Astrocyte of the cerebellum (primary cell): ENCODE measurements at regions not wholly inside any gene's neighbourhood (a gene's known extent, or its start where the extent isn't known, plus 50 kb on each side); places are given as distances from the start of the nearest gene placed in this dataset.

Experiments used
- DNase-seq: peaks from one replicate; pipeline ENCODE4 v3.0.0-alpha.2; 2011; ENCODE audit warnings: low read depth
- H3K4me3 ChIP-seq: 2 replicates; pipeline ENCODE4 v1.5.1; 2011; ENCODE audit warnings: mild to moderate bottlenecking, low read depth, low read length, moderate library complexity
- in situ Hi-C: cut with HindIII; loops from 2 replicates; pipeline ENCODE4 v1.10.0; 2017; ENCODE audit warnings: low sequenced_read_pairs
- TF ChIP-seq, protein P1 (sequence below): IDR thresholded peaks from 2 replicates; pipeline ENCODE4 v1.5.1; 2012; ENCODE audit warnings: low read length, low read depth, moderate library complexity, mild to moderate bottlenecking; ENCODE audit errors: missing control alignments

DNA sequence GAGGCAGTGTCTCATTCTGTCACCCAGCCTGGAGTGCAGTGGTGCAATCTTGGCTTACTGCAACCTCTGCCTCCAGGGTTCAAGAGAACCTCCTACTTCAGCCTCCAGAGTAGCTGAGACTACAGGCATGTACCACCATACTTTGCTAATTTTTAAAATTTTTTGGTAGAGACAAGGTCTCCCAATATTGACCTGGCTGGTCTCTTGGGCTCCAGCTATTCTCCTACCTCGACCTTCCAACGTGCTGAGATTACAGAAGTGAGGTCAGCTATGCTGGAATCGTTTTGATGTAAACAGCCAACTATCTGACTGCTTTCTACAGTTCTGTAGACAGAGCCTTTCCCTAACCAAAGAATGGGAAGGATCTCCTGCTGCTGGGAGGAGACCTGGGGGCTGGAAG lies 375.8 kb downstream of the GATA3 start:
- no peak for DNase-seq
- TF ChIP-seq, protein P1, sequence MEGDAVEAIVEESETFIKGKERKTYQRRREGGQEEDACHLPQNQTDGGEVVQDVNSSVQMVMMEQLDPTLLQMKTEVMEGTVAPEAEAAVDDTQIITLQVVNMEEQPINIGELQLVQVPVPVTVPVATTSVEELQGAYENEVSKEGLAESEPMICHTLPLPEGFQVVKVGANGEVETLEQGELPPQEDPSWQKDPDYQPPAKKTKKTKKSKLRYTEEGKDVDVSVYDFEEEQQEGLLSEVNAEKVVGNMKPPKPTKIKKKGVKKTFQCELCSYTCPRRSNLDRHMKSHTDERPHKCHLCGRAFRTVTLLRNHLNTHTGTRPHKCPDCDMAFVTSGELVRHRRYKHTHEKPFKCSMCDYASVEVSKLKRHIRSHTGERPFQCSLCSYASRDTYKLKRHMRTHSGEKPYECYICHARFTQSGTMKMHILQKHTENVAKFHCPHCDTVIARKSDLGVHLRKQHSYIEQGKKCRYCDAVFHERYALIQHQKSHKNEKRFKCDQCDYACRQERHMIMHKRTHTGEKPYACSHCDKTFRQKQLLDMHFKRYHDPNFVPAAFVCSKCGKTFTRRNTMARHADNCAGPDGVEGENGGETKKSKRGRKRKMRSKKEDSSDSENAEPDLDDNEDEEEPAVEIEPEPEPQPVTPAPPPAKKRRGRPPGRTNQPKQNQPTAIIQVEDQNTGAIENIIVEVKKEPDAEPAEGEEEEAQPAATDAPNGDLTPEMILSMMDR, result no peak
- in situ Hi-C loops, result no loop called here
- no peak overlapping the region for H3K4me3 ChIP-seq

DNA sequence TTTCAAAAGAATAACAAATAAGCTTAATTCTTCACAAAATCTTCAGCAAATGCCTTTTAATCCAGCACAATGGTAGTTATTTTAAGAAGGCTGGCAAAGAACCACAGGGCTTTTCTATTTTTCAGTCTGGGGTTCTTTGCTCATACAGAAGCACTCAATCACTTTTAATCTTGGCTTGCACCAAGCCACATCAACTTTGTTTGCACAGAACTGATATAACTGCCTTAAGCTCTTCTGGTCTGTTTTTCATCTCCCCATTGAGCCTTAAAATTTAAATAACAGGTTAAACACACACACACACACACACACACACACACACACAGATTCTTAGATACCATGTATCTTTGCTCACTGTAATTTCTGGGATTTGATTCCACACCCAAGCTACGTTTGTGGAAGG lies 377.0 kb downstream of the GATA3 start:
- H3K4me3 ChIP-seq, result no peak overlapping the region
- TF ChIP-seq, protein P1, result no peak
- no peak for DNase-seq
- in situ Hi-C loops, result no loop called here

DNA sequence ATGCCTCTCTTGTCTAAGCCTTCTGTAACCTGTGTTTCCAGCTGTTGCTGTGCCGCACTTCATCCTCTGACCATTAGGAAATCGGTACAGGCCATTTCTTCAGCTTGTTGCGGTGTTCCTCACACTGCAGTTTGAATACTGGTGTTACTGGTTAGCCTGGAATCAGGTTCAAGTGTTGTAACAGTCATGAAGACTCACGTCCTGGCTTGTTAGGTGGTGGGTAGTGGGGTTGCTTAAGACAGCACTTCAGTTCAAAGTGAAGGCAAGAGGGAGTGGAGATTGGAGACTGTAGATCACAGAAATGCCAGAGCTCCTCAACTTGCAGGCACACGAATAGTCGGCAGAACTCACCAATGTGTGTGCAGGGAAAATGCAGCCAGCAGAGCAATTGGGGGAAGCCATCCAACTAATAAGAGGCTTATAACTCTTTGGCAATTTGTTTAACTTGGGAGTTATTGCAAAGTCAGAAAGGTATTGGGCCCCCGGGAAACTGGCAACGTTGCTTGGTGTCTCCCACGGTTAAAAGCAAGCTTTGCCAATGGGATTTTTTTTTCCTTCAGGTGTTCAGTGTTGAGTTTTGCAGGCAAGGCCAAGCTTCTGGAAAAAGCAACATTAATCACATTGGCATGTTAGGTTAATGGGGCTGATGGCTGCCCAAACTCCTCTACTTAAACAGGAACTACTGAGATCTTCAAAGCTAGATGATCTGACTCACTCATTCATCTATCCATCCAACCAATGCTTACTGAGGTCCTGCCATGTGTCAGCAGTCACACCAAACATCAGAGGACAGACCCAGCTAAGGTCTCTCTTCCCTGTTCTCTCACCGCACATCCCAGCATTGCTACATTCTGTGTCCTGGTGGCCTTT lies 380.9 kb downstream of the GATA3 start:
- DNase-seq, result no peak
- TF ChIP-seq, protein P1, result no peak
- in situ Hi-C loops, result no loop called here
- no peak overlapping the region for H3K4me3 ChIP-seq

DNA sequence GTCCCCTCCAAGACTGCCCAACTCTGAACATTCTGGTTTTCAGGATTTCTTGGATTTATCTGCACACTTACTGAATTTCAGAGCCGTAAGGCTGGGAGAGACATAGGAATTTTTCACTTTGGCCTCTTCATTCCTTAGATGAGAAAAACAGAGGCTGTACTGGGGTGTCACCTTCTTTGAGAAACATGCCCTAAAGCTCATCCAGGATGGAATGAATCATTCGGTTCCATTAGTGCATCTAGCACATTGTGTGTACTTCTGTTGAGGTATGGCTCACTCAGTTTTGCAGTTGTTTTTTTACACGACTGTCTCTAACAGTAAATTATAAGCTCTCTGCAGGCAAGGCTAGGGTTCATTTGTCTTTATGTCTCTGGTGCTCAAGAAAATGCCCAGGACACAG lies 383.4 kb downstream of the GATA3 start:
- no peak for DNase-seq
- in situ Hi-C loops, result no loop called here
- TF ChIP-seq, protein P1, result no peak
- H3K4me3 ChIP-seq, result no peak overlapping the region

DNA sequence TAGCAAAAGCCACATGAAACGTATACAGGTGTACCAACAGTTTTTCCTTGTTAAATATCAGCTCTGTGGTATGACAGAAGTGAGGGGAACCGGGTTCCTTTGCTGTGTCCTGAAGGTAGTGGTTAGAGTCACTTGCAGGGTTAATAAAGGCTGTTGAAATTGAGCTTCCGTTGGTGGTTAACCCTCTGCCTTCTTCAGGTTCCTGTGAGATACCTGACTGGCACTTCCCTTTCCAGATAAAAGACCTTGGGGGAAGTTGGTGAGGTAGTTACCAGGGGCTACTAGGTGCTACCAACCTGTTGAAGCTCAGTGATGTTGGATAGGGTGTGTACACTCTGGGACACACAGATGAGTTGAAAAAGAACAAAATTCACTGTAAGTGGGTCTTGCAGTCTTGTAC lies 384.1 kb downstream of the GATA3 start:
- in situ Hi-C loops, result no loop called here

DNA sequence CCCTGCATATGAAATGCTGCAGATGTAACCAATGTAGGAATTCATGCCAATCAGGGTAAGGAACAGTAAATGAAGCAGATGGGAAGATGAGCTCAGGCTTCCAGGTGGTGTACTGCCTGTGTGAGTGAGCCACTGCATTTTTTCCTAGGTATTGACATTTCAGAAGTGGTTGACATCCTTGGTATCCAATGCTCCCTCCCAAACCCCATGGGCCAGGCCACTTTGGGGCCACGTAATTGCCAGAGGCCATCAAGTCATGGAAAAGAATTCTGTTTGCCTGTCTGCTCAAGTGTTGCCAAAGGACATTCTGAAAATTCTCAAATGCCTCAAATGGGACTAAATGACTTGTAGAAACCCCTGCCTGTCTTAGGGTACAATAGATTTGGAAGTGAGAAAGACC lies 384.6 kb downstream of the GATA3 start:
- in situ Hi-C loops, result no loop called here

More for the DNA sequence above, 384.1 kb downstream of the GATA3 start:
- no peak overlapping the region for H3K4me3 ChIP-seq
- TF ChIP-seq, protein P1, result no peak
- DNase-seq, result no peak

More for the DNA sequence above, 384.6 kb downstream of the GATA3 start:
- TF ChIP-seq, protein P1, result no peak
- no peak for DNase-seq
- H3K4me3 ChIP-seq, result no peak overlapping the region
